ENCODE measurements at regions not wholly inside any gene's neighbourhood (a gene's known extent, or its start where the extent isn't known, plus 50 kb on each side); places are given as distances from the start of the nearest gene placed in this dataset.

DNA sequence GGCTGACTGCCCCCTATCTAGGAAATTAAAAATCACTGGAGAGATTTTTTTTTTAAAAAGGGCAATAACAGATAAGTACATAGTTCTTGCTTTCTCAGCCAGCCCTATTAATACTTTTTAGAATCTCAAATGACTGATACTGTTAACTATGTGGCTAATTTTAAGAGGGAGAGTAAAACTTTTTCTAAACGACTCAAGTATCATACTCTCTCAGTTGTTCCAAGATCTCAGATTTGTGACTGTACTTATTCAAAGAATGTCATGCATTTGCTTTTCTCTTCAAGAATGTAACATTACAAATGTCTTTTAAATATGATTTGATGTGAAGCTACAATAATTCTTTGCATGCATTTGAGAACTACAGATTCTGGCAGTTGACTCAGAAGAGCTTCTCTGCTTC, 55.4 kb upstream of the RAB11FIP2 start:
- TF ChIP-seq, protein P1, sequence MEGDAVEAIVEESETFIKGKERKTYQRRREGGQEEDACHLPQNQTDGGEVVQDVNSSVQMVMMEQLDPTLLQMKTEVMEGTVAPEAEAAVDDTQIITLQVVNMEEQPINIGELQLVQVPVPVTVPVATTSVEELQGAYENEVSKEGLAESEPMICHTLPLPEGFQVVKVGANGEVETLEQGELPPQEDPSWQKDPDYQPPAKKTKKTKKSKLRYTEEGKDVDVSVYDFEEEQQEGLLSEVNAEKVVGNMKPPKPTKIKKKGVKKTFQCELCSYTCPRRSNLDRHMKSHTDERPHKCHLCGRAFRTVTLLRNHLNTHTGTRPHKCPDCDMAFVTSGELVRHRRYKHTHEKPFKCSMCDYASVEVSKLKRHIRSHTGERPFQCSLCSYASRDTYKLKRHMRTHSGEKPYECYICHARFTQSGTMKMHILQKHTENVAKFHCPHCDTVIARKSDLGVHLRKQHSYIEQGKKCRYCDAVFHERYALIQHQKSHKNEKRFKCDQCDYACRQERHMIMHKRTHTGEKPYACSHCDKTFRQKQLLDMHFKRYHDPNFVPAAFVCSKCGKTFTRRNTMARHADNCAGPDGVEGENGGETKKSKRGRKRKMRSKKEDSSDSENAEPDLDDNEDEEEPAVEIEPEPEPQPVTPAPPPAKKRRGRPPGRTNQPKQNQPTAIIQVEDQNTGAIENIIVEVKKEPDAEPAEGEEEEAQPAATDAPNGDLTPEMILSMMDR (conservative IDR thresholded peaks at IDR 0.05): no peak
- no peak for TF ChIP-seq ZFX (IDR thresholded peaks at IDR 0.05)
